ENCODE measurements at regions not wholly inside any gene's neighbourhood (a gene's known extent, or its start where the extent isn't known, plus 50 kb on each side); places are given as distances from the start of the nearest gene placed in this dataset.

GRCh38 chr4:147381749-147382148 is 99.1 kb upstream of the EDNRA start (continued):
- TF ChIP-seq ZNF518A (tag by site-specific recombination; conservative IDR thresholded peaks at IDR 0.05; ENCODE audit: low read depth) (no peak), ZNF664 (tag by site-specific recombination; IDR thresholded peaks at IDR 0.05) (no peak), ZBTB17 (tag by site-specific recombination; IDR thresholded peaks at IDR 0.05) (no peak), ZEB2 (tag by site-specific recombination; IDR thresholded peaks at IDR 0.05) (no peak), ZSCAN18 (tag by site-specific recombination; IDR thresholded peaks at IDR 0.05) (no peak), KLF7 (tag by site-specific recombination; IDR thresholded peaks at IDR 0.05; ENCODE audit: borderline replicate concordance) (no peak), ZNF837 (tag by site-specific recombination; IDR thresholded peaks at IDR 0.05) (no peak), ZBTB6 (tag by site-specific recombination; IDR thresholded peaks at IDR 0.05) (no peak), ZBTB20 (tag by site-specific recombination; IDR thresholded peaks at IDR 0.05) (no peak), ZNF514 (tag by site-specific recombination; IDR thresholded peaks at IDR 0.05) (no peak), ZNF292 (tag by site-specific recombination; IDR thresholded peaks at IDR 0.05; ENCODE audit: borderline replicate concordance, low read depth) (no peak), ZNF521 (tag by site-specific recombination; IDR thresholded peaks at IDR 0.05) (no peak), ZNF654 (tag by site-specific recombination; IDR thresholded peaks at IDR 0.05; ENCODE audit: low read depth) (no peak), SETDB1 (IDR thresholded peaks at IDR 0.05; ENCODE audit: insufficient read length, low read length) (no peak)

- no peak overlapping the region for H3K27ac ChIP-seq (ENCODE audit: extremely low read depth, low read depth, low read length)
- no peaks in the 10 kb centered on the region for H3K36me3 ChIP-seq (ENCODE audit: control insufficient read depth in 2 of 2, insufficient read depth in 1 of 2, low read length in 2 of 2)
- no peak overlapping the region for H3K4me3 ChIP-seq (ENCODE audit: low read depth, low read length)
- CTCF ChIA-PET = no interaction called here
- H3K9me3 ChIP-seq (ENCODE audit: control insufficient read depth, insufficient read depth, low read depth, low read length) = no peaks in the 10 kb centered on the region
- no peaks in the 10 kb centered on the region for H3K4me1 ChIP-seq (ENCODE audit: control insufficient read depth, insufficient read depth, low read length)
- POLR2A ChIA-PET = no interaction called here
- TF ChIP-seq PRDM4 (tag by site-specific recombination; IDR thresholded peaks at IDR 0.05) (no peak), ZNF585B (tag by site-specific recombination; IDR thresholded peaks at IDR 0.05) (no peak), KLF17 (tag by site-specific recombination; IDR thresholded peaks at IDR 0.05) (no peak), BCL11A (tag by site-specific recombination; IDR thresholded peaks at IDR 0.05; ENCODE audit: low read depth) (no peak), ZNF138 (tag by site-specific recombination; IDR thresholded peaks at IDR 0.05; ENCODE audit: borderline replicate concordance) (no peak), ZNF449 (tag by site-specific recombination; IDR thresholded peaks at IDR 0.05) (no peak)
Observed at GRCh38 chr4:147388018-147388417, 92.9 kb upstream of the EDNRA start.

All from HEK293 (cell line).